Chondrocyte (in vitro differentiated cells): ENCODE measurements at regions not wholly inside any gene's neighbourhood (a gene's known extent, or its start where the extent isn't known, plus 50 kb on each side); places are given as distances from the start of the nearest gene placed in this dataset.

Experiments used
- DNase-seq: peaks from one replicate; pipeline ENCODE4 v3.0.0; 2021; ENCODE audit warnings: mixed read lengths, low spot score
- H3K27ac Mint-ChIP-seq: one replicate; pipeline ENCODE4 v1.8.0; 2021; ENCODE audit warnings: mild to moderate bottlenecking, moderate library complexity, mixed read lengths; ENCODE audit not compliant: unreplicated experiment
- H3K27me3 Mint-ChIP-seq: 2 replicates; pipeline ENCODE4 v1.8.0; 2021; ENCODE audit warnings: low read depth, mixed read lengths
- H3K36me3 Mint-ChIP-seq: 2 replicates; pipeline ENCODE4 v1.8.0; 2021; ENCODE audit warnings: low read depth, mixed read lengths
- H3K4me1 Mint-ChIP-seq: 2 replicates; pipeline ENCODE4 v1.8.0; 2021; ENCODE audit warnings: low read depth, mild to moderate bottlenecking, mixed read lengths
- H3K4me3 Mint-ChIP-seq: one replicate; pipeline ENCODE4 v1.8.0; 2021; ENCODE audit warnings: mild to moderate bottlenecking, moderate library complexity, mixed read lengths; ENCODE audit not compliant: unreplicated experiment
- H3K9me3 Mint-ChIP-seq: 2 replicates; pipeline ENCODE4 v1.8.0; 2021; ENCODE audit warnings: low read depth, mixed read lengths
- TF ChIP-seq, protein P1 (sequence below): fragments of 200-600 bp; sonication (generic); IDR thresholded peaks from 2 replicates; pipeline ENCODE4 v1.5.0; 2021; ENCODE audit warnings: antibody characterized with exemption, mild to moderate bottlenecking, moderate library complexity

DNA sequence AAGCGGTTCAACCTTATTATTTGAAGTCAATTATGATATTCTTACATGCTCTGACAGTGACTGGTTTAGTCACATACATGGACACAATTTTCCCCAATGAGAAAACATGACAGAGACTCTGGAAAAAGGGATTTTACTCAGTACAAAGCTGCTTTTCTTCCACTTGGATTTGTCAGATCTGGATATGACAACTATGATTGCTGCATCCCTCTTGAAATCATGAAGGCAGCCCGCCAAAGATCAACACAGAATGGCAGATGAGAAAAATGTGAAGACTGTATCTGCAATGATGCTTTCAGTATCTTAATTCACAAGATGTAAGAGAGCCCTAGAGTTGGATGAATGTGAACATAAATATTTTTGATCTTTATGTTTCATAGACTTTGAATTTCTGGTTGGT, 439.6 kb downstream of the CDH8 start:
- Mint-ChIP-seq H3K36me3 (no peaks in the 10 kb centered on the region), H3K4me3 (no peak overlapping the region), H3K9me3 (peaks cover 30% of the 10 kb centered on the region), H3K4me1 (no peaks in the 10 kb centered on the region), H3K27ac (no peak overlapping the region), H3K27me3 (no peaks in the 10 kb centered on the region)
- TF ChIP-seq, protein P1, sequence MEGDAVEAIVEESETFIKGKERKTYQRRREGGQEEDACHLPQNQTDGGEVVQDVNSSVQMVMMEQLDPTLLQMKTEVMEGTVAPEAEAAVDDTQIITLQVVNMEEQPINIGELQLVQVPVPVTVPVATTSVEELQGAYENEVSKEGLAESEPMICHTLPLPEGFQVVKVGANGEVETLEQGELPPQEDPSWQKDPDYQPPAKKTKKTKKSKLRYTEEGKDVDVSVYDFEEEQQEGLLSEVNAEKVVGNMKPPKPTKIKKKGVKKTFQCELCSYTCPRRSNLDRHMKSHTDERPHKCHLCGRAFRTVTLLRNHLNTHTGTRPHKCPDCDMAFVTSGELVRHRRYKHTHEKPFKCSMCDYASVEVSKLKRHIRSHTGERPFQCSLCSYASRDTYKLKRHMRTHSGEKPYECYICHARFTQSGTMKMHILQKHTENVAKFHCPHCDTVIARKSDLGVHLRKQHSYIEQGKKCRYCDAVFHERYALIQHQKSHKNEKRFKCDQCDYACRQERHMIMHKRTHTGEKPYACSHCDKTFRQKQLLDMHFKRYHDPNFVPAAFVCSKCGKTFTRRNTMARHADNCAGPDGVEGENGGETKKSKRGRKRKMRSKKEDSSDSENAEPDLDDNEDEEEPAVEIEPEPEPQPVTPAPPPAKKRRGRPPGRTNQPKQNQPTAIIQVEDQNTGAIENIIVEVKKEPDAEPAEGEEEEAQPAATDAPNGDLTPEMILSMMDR: no peak
- DNase-seq: no peak

- no peaks in the 10 kb centered on the region for H3K4me1 Mint-ChIP-seq
- no peak overlapping the region for H3K4me3 Mint-ChIP-seq
- H3K9me3 Mint-ChIP-seq: peaks cover 30% of the 10 kb centered on the region
- no peak overlapping the region for H3K27ac Mint-ChIP-seq
- no peaks in the 10 kb centered on the region for H3K27me3 Mint-ChIP-seq
- DNase-seq: no peak
- no peaks in the 10 kb centered on the region for H3K36me3 Mint-ChIP-seq
- TF ChIP-seq, protein P1: no peak
Observed at GRCh38 chr16:61595605-61596004, 440.6 kb downstream of the CDH8 start.

DNA sequence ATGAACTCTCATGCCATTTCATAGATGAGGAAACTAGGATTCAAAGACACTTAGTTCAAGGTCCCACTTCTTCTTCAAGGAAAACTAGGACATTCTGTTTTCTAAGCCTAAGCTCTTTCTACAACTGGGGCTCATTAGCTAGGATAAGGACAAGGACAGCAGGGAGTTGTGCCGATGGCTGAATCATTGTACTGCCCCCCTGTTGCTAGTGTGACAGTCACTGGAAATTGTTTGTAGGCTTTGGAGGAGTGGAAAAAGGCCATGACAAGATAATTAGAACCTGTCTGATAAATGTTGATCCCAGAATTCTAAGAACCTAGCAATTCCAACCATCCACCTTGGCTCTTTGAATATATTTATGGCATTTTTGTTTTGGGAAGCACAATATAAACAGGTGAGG, 445.7 kb downstream of the CDH8 start:
- no peak for DNase-seq
- peaks cover 2% of the 10 kb centered on the region for H3K27me3 Mint-ChIP-seq

DNA sequence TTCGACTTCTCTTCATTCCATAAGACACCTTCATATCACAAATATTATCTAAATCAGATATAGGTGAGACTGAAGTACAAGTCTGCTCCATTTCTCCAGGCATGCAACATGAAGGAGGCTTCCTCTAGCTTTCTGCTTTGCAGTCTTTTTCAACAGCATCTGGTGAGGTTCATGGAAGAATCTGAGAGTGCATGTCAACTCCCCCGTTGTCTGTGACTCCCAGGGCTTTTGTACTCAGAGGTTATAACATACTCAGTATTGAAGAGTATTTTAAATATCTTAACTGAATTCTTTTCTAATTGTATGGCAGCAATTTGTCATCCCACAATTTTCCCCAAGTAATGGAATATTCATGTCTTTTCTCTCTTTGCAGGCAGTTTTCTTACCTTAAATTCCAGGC, 448.7 kb downstream of the CDH8 start:
- DNase-seq: no peak
- Mint-ChIP-seq H3K27me3 (peaks cover 4% of the 10 kb centered on the region), H3K4me3 (no peak overlapping the region), H3K27ac (no peak overlapping the region), H3K36me3 (no peaks in the 10 kb centered on the region), H3K4me1 (no peaks in the 10 kb centered on the region), H3K9me3 (peaks cover 3% of the 10 kb centered on the region)
- TF ChIP-seq, protein P1: no peak

More for the DNA sequence above, 445.7 kb downstream of the CDH8 start:
- H3K4me3 Mint-ChIP-seq: no peak overlapping the region
- no peaks in the 10 kb centered on the region for H3K36me3 Mint-ChIP-seq
- TF ChIP-seq, protein P1: no peak
- H3K27ac Mint-ChIP-seq: no peak overlapping the region
- no peaks in the 10 kb centered on the region for H3K4me1 Mint-ChIP-seq
- H3K9me3 Mint-ChIP-seq: peaks cover 21% of the 10 kb centered on the region

GRCh38 chr16:61581417-61582046, 454.7 kb downstream of the CDH8 start:
- Mint-ChIP-seq H3K36me3 (no peaks in the 10 kb centered on the region), H3K4me3 (no peak overlapping the region), H3K4me1 (no peaks in the 10 kb centered on the region), H3K9me3 (no peaks in the 10 kb centered on the region), H3K27ac (no peak overlapping the region), H3K27me3 (peaks cover 2% of the 10 kb centered on the region)
- TF ChIP-seq, protein P1: no peak
- peak; percentile 83 for DNase-seq
